GM12873 (cell line): ENCODE measurements at regions not wholly inside any gene's neighbourhood (a gene's known extent, or its start where the extent isn't known, plus 50 kb on each side); places are given as distances from the start of the nearest gene placed in this dataset.

Experiments
- CTCF ChIP-seq: IDR thresholded peaks from 2 replicates; pipeline ENCODE4 v1.5.1; 2012; ENCODE audit warnings: low read depth, mild to moderate bottlenecking, moderate library complexity, low read length, control low read depth; ENCODE audit not compliant: insufficient read depth; ENCODE audit errors: missing control alignments

- TF ChIP-seq CTCF: no peak
These were observed 570.0 kb downstream of the TBC1D22A start for GRCh38 chr22:47332246-47332980.

GRCh38 chr22:47331750-47332149 is 569.3 kb downstream of the TBC1D22A start:
- no peak for TF ChIP-seq CTCF

- TF ChIP-seq CTCF: no peak
These were observed 567.5 kb downstream of the TBC1D22A start for GRCh38 chr22:47329727-47330650.

GRCh38 chr22:47328550-47329243 is 566.2 kb downstream of the TBC1D22A start:
- no peak for TF ChIP-seq CTCF

GRCh38 chr22:47327241-47327640 is 564.8 kb downstream of the TBC1D22A start:
- TF ChIP-seq CTCF: no peak

GRCh38 chr22:47325249-47325648 is 562.8 kb downstream of the TBC1D22A start:
- no peak for TF ChIP-seq CTCF
